ENCODE measurements at regions not wholly inside any gene's neighbourhood (a gene's known extent, or its start where the extent isn't known, plus 50 kb on each side); places are given as distances from the start of the nearest gene placed in this dataset.
"Not testable (repeated sequence)": the region's sequence is repeated elsewhere in the genome, so short reads cannot be mapped to it uniquely, and the experiment has no call there.

GRCh38 chr9:39802561-39802960, 447.1 kb downstream of the SPATA31A1 start:
- RAD21 ChIA-PET (ENCODE audit: unreplicated experiment); H3K9me3 ChIP-seq (replicated peaks; ENCODE audit: control insufficient read depth, insufficient read depth, low read length); H3K4me3 ChIP-seq; POLR2A ChIA-PET; H3K27ac ChIP-seq (ENCODE audit: control insufficient read depth, insufficient read depth); H3K36me3 ChIP-seq (ENCODE audit: control insufficient read depth in 2 of 2, insufficient read depth in 2 of 2, low read length in 1 of 2); CTCF ChIA-PET; ATAC-seq; intact Hi-C loops (cut with micrococcal nuclease; ENCODE audit: unreplicated experiment); H3K27me3 ChIP-seq (replicated peaks in 1 of 2; ENCODE audit: control insufficient read depth in 2 of 2, insufficient read depth in 2 of 2, low read length in 1 of 2); H3K79me2 ChIP-seq (ENCODE audit: control insufficient read depth, insufficient read depth, low read length); DNase-seq (ENCODE audit: low read depth, low spot score); BruUV-seq (replicated peaks); H4K20me1 ChIP-seq (ENCODE audit: control insufficient read depth, insufficient read depth); H3K9ac ChIP-seq (ENCODE audit: control insufficient read depth, insufficient read depth, low read length); FAIRE-seq; in situ Hi-C loops (cut with MboI); H3K4me1 ChIP-seq (ENCODE audit: control insufficient read depth, insufficient read depth, low read length); H3K4me2 ChIP-seq (ENCODE audit: control insufficient read depth, insufficient read depth); SMC1A ChIA-PET (ENCODE audit: uncharacterized antibody, unreplicated experiment); H2AFZ ChIP-seq (ENCODE audit: control insufficient read depth, low read depth, low read length): not testable (repeated sequence)
- WGBS (ENCODE audit: insufficient coverage, insufficient replicate concordance, low lambda C conversion rate, missing lambda C conversion rate): no CpG with 5 or more reads among the region's 2 CpGs

- peak; percentile 91 for ATAC-seq
- H3K79me2 ChIP-seq (ENCODE audit: control insufficient read depth, insufficient read depth, low read length); RAD21 ChIA-PET (ENCODE audit: unreplicated experiment); in situ Hi-C loops (cut with MboI); H3K27me3 ChIP-seq (replicated peaks in 1 of 2; ENCODE audit: control insufficient read depth in 2 of 2, insufficient read depth in 2 of 2, low read length in 1 of 2); CTCF ChIA-PET; H3K9me3 ChIP-seq (replicated peaks; ENCODE audit: control insufficient read depth, insufficient read depth, low read length); POLR2A ChIA-PET; H3K36me3 ChIP-seq (ENCODE audit: control insufficient read depth in 2 of 2, insufficient read depth in 2 of 2, low read length in 1 of 2); H3K4me1 ChIP-seq (ENCODE audit: control insufficient read depth, insufficient read depth, low read length); intact Hi-C loops (cut with micrococcal nuclease; ENCODE audit: unreplicated experiment); FAIRE-seq; SMC1A ChIA-PET (ENCODE audit: uncharacterized antibody, unreplicated experiment); H4K20me1 ChIP-seq (ENCODE audit: control insufficient read depth, insufficient read depth): not testable (repeated sequence)
- Histone ChIP-seq H3K4me2 (ENCODE audit: control insufficient read depth, insufficient read depth) (peak overlapping the region; percentile 66), H3K27ac (ENCODE audit: control insufficient read depth, insufficient read depth) (peak overlapping the region; percentile 61), H3K4me3 (peak overlapping the region; percentile 59; the same call in 1 of the 2 replicates), H2AFZ (ENCODE audit: control insufficient read depth, low read depth, low read length) (peak overlapping the region; percentile 58), H3K9ac (ENCODE audit: control insufficient read depth, insufficient read depth, low read length) (peak overlapping the region; percentile 61; the same call in 1 of the 2 replicates)
- WGBS (ENCODE audit: insufficient coverage, insufficient replicate concordance, low lambda C conversion rate, missing lambda C conversion rate): 3% methylated on average over 32 of the region's 43 CpGs
- TSS peak; percentile 87 for BruUV-seq (replicated peaks)
- DNase-seq (ENCODE audit: low read depth, low spot score): peak; percentile 17
- 0 out of 2 replicates have a peak, but pooled peaks have one; percentile 43 for TF ChIP-seq SIN3A (IDR thresholded peaks at IDR 0.05; ENCODE audit: low read depth, low read length)
- 0 out of 2 replicates have a peak, but pooled peaks have one; percentile 26 for TF ChIP-seq YY1 (IDR thresholded peaks at IDR 0.05; ENCODE audit: low read depth, low read length)
- peak; percentile 70 for TF ChIP-seq REST (IDR thresholded peaks at IDR 0.05; ENCODE audit: low read depth, low read length)
- TF ChIP-seq MXI1 (IDR thresholded peaks at IDR 0.05; ENCODE audit: low read depth, low read length): 0 out of 2 replicates have a peak, but pooled peaks have one; percentile 37
- peak; percentile 37; the same call in 1 of the 2 replicates for TF ChIP-seq NRF1 (conservative IDR thresholded peaks at IDR 0.05; ENCODE audit: low read depth, low read length)
Observed at GRCh38 chr9:39809401-39810226, 454.1 kb downstream of the SPATA31A1 start.

GRCh38 chr9:39810401-39810800, 454.9 kb downstream of the SPATA31A1 start:
- H3K79me2 ChIP-seq (ENCODE audit: control insufficient read depth, insufficient read depth, low read length); BruUV-seq (replicated peaks); intact Hi-C loops (cut with micrococcal nuclease; ENCODE audit: unreplicated experiment); RAD21 ChIA-PET (ENCODE audit: unreplicated experiment); DNase-seq (ENCODE audit: low read depth, low spot score); FAIRE-seq; in situ Hi-C loops (cut with MboI); H3K27me3 ChIP-seq (replicated peaks in 1 of 2; ENCODE audit: control insufficient read depth in 2 of 2, insufficient read depth in 2 of 2, low read length in 1 of 2); H3K27ac ChIP-seq (ENCODE audit: control insufficient read depth, insufficient read depth); ATAC-seq; SMC1A ChIA-PET (ENCODE audit: uncharacterized antibody, unreplicated experiment); H3K9ac ChIP-seq (ENCODE audit: control insufficient read depth, insufficient read depth, low read length); H3K4me1 ChIP-seq (ENCODE audit: control insufficient read depth, insufficient read depth, low read length); H3K4me3 ChIP-seq; CTCF ChIA-PET; H3K4me2 ChIP-seq (ENCODE audit: control insufficient read depth, insufficient read depth); H3K36me3 ChIP-seq (ENCODE audit: control insufficient read depth in 2 of 2, insufficient read depth in 2 of 2, low read length in 1 of 2); H2AFZ ChIP-seq (ENCODE audit: control insufficient read depth, low read depth, low read length); H4K20me1 ChIP-seq (ENCODE audit: control insufficient read depth, insufficient read depth); H3K9me3 ChIP-seq (replicated peaks; ENCODE audit: control insufficient read depth, insufficient read depth, low read length); POLR2A ChIA-PET: not testable (repeated sequence)
- 88% methylated on average over 2 of the region's 3 CpGs for WGBS (ENCODE audit: insufficient coverage, insufficient replicate concordance, low lambda C conversion rate, missing lambda C conversion rate)

Measured in GM12878 (cell line).